H9 (cell line): ENCODE measurements at regions not wholly inside any gene's neighbourhood (a gene's known extent, or its start where the extent isn't known, plus 50 kb on each side); places are given as distances from the start of the nearest gene placed in this dataset.

Source experiments
- DNase-seq: peaks from one replicate; pipeline ENCODE4 v3.0.0-alpha.2; 2017
- H2AFZ ChIP-seq: one replicate; pipeline ENCODE4 v1.6.1; 2013; ENCODE audit warnings: mild to moderate bottlenecking, low read length, control low read depth, moderate library complexity
- H2AK5ac ChIP-seq: 2 replicates; pipeline ENCODE4 v1.6.1; 2013; ENCODE audit warnings: low read length, control low read depth, mixed read lengths; ENCODE audit not compliant: insufficient read length
- H2BK120ac ChIP-seq: one replicate; pipeline ENCODE4 v1.6.1; 2013; ENCODE audit warnings: low read depth, mild to moderate bottlenecking, low read length, control low read depth, inconsistent platforms; ENCODE audit not compliant: poor library complexity, severe bottlenecking
- H2BK12ac ChIP-seq: 2 replicates; pipeline ENCODE4 v1.6.1; 2013; ENCODE audit warnings: low read length, control low read depth, mixed read lengths, low read depth; ENCODE audit not compliant: insufficient read length
- H2BK15ac ChIP-seq: 2 replicates; pipeline ENCODE4 v1.6.1; 2013; ENCODE audit warnings: low read depth, low read length, control low read depth
- H2BK20ac ChIP-seq: one replicate; pipeline ENCODE4 v1.6.1; 2013; ENCODE audit warnings: low read depth, mild to moderate bottlenecking, low read length, control low read depth, inconsistent platforms; ENCODE audit not compliant: poor library complexity, severe bottlenecking
- H2BK5ac ChIP-seq: 2 replicates; pipeline ENCODE4 v1.6.1; 2013; ENCODE audit warnings: low read length, control low read depth, mixed read lengths; ENCODE audit not compliant: insufficient read length
- H3K14ac ChIP-seq: 2 replicates; pipeline ENCODE4 v1.6.1; 2013; ENCODE audit warnings: low read length, control low read depth; ENCODE audit not compliant: insufficient read depth
- H3K18ac ChIP-seq: 2 replicates; pipeline ENCODE4 v1.6.1; 2013; ENCODE audit warnings: low read depth, mild to moderate bottlenecking, mixed read lengths, low read length, control low read depth; ENCODE audit not compliant: insufficient read length
- H3K23ac ChIP-seq: 2 replicates; pipeline ENCODE4 v1.6.1; 2013; ENCODE audit warnings: low read length, control low read depth, mixed read lengths, low read depth; ENCODE audit not compliant: insufficient read length
- H3K23me2 ChIP-seq: 2 replicates; pipeline ENCODE4 v1.6.1; 2013; ENCODE audit warnings: low read depth, mild to moderate bottlenecking, mixed read lengths, low read length, control low read depth; ENCODE audit not compliant: insufficient read length, poor library complexity, severe bottlenecking
- H3K27ac ChIP-seq: 2 replicates; pipeline ENCODE4 v1.5.1; 2013; ENCODE audit warnings: low read length, control low read depth, mixed read lengths, low read depth; ENCODE audit not compliant: insufficient read length
- H3K27me3 ChIP-seq: 2 replicates; pipeline ENCODE4 v1.6.1; 2013; ENCODE audit warnings: low read length, control low read depth, inconsistent platforms; ENCODE audit not compliant: insufficient read depth
- H3K4ac ChIP-seq: 2 replicates; pipeline ENCODE4 v1.6.1; 2013; ENCODE audit warnings: low read depth, mild to moderate bottlenecking, control low read depth, inconsistent platforms, low read length, moderate library complexity
- H3K4me1 ChIP-seq: 2 replicates; pipeline ENCODE4 v1.6.1; 2013; ENCODE audit warnings: low read length, control low read depth, inconsistent platforms; ENCODE audit not compliant: insufficient read depth
- H3K4me2 ChIP-seq: 2 replicates; pipeline ENCODE4 v1.6.1; 2013; ENCODE audit warnings: low read length, control low read depth, mixed read lengths; ENCODE audit not compliant: insufficient read length, insufficient read depth
- H3K56ac ChIP-seq: 2 replicates; pipeline ENCODE4 v1.6.1; 2013; ENCODE audit warnings: low read depth, mild to moderate bottlenecking, mixed read lengths, low read length, control low read depth; ENCODE audit not compliant: insufficient read length
- H3K79me1 ChIP-seq: 2 replicates; pipeline ENCODE4 v1.6.1; 2013; ENCODE audit warnings: low read depth, mild to moderate bottlenecking, moderate library complexity, low read length, control low read depth, inconsistent platforms; ENCODE audit not compliant: insufficient read depth, poor library complexity, severe bottlenecking
- H3K79me2 ChIP-seq: 2 replicates; pipeline ENCODE4 v1.6.1; 2013; ENCODE audit warnings: low read length, control low read depth, inconsistent platforms; ENCODE audit not compliant: insufficient read depth
- H3K9ac ChIP-seq: 2 replicates; pipeline ENCODE4 v1.6.1; 2013; ENCODE audit warnings: low read length, control low read depth, mixed read lengths; ENCODE audit not compliant: insufficient read length; ENCODE audit errors: extremely low read depth
- H3K9me3 ChIP-seq: one replicate; pipeline ENCODE4 v1.6.1; 2013; ENCODE audit warnings: low read depth, low read length, inconsistent platforms; ENCODE audit not compliant: control insufficient read depth
- H3T11ph ChIP-seq: one replicate; pipeline ENCODE4 v1.6.1; 2013; ENCODE audit warnings: mild to moderate bottlenecking, low read length, control low read depth, inconsistent platforms
- H4K20me1 ChIP-seq: one replicate; pipeline ENCODE4 v1.6.1; 2013; ENCODE audit not compliant: control insufficient read depth, insufficient read length, insufficient read depth
- H4K5ac ChIP-seq: 2 replicates; pipeline ENCODE4 v1.6.1; 2013; ENCODE audit warnings: low read depth, mild to moderate bottlenecking, mixed read lengths, low read length, control low read depth; ENCODE audit not compliant: insufficient read length
- H4K8ac ChIP-seq: replicated peaks from 2 replicates; pipeline ENCODE4 v1.6.1; 2013; ENCODE audit warnings: low read length, control low read depth, mixed read lengths, low read depth; ENCODE audit not compliant: insufficient read length
- H4K91ac ChIP-seq: 2 replicates; pipeline ENCODE4 v1.6.1; 2013; ENCODE audit warnings: low read depth, mild to moderate bottlenecking, moderate library complexity, mixed read lengths, low read length, control low read depth; ENCODE audit not compliant: insufficient read length
- H3K27ac Mint-ChIP-seq, 3 experiments: 2 replicates in 2 of 3; 3 replicates in 1 of 3; pipeline ENCODE4 v1.8.0; 2020 to 2021; ENCODE audit warnings: mixed read lengths in 3 of 3, mild to moderate bottlenecking in 1 of 3, moderate library complexity in 1 of 3
- H3K27me3 Mint-ChIP-seq: 2 replicates; pipeline ENCODE4 v1.8.0; 2021; ENCODE audit warnings: low read depth, mild to moderate bottlenecking, moderate library complexity, mixed read lengths
- H3K36me3 Mint-ChIP-seq, 3 experiments: 2 replicates in 2 of 3; 3 replicates in 1 of 3; pipeline ENCODE4 v1.8.0; 2020 to 2021; ENCODE audit warnings: low read depth in 3 of 3, mixed read lengths in 3 of 3; ENCODE audit not compliant: insufficient read depth in 1 of 3
- H3K4me1 Mint-ChIP-seq, 2 experiments: 2 replicates each; pipeline ENCODE4 v1.8.0; 2020; ENCODE audit warnings: mixed read lengths in 2 of 2
- H3K4me3 Mint-ChIP-seq, 2 experiments: 2 replicates in 1 of 2; 3 replicates in 1 of 2; pipeline ENCODE4 v1.8.0; 2020 to 2021; ENCODE audit warnings: mild to moderate bottlenecking in 2 of 2, mixed read lengths in 2 of 2, moderate library complexity in 1 of 2
- H3K9me3 Mint-ChIP-seq, 2 experiments: 2 replicates in 1 of 2; 3 replicates in 1 of 2; pipeline ENCODE4 v1.8.0; 2020; ENCODE audit warnings: mild to moderate bottlenecking in 2 of 2, mixed read lengths in 2 of 2, moderate library complexity in 1 of 2
- WGBS: extraction: QIAGEN DNeasy Blood & Tissue Kit; methylation state at CpG from one replicate; pipeline ENCODE4 v1.1.7; 2013; ENCODE audit warnings: missing lambda C conversion rate, low lambda C conversion rate, mixed read lengths; ENCODE audit not compliant: insufficient read length; ENCODE audit errors: extremely low coverage; 5-methylcytosine and 5-hydroxymethylcytosine counted together
- TF ChIP-seq, protein P1 (sequence below): fragments of 200-600 bp; sonication (generic); conservative IDR thresholded peaks from 3 replicates; pipeline ENCODE4 v1.8.0; 2021; ENCODE audit warnings: antibody characterized with exemption, mild to moderate bottlenecking

DNA sequence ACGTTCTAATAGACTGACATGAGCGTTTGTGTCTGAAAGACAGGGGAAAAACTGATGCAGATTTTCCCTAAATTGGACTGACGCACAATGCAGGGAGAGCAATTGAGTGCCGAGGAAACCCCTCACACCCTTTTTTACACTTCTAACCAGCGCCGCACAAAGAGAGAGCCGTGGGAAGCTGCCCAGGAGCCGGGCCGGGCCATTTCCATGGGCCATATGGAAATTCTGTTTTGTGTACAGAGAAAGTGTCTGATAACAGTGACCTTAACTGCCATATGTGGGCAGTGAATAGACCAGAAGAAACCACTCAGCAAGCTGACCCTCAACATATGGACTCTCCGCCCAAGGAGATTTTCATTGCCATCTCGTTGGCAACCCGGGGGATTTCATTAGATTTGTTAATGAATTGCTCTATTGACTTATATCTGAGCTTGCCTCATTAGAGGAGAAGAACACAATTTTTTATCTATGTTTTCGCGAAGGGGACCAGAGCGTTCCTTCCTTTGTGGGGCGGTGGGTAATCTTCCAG lies 225.9 kb upstream of the IRX3 start:
- TF ChIP-seq, protein P1, sequence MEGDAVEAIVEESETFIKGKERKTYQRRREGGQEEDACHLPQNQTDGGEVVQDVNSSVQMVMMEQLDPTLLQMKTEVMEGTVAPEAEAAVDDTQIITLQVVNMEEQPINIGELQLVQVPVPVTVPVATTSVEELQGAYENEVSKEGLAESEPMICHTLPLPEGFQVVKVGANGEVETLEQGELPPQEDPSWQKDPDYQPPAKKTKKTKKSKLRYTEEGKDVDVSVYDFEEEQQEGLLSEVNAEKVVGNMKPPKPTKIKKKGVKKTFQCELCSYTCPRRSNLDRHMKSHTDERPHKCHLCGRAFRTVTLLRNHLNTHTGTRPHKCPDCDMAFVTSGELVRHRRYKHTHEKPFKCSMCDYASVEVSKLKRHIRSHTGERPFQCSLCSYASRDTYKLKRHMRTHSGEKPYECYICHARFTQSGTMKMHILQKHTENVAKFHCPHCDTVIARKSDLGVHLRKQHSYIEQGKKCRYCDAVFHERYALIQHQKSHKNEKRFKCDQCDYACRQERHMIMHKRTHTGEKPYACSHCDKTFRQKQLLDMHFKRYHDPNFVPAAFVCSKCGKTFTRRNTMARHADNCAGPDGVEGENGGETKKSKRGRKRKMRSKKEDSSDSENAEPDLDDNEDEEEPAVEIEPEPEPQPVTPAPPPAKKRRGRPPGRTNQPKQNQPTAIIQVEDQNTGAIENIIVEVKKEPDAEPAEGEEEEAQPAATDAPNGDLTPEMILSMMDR: no peak
- no peak overlapping the region for H2BK5ac ChIP-seq
- H4K20me1 ChIP-seq: no peaks in the 10 kb centered on the region
- H3K4me2 ChIP-seq: no peak overlapping the region
- no peak overlapping the region for H3K4ac ChIP-seq
- H3K4me1 Mint-ChIP-seq: peaks cover 36 to 43% of the 10 kb centered on the region in 2 experiments
- H3K27ac ChIP-seq: no peak overlapping the region
- no peak overlapping the region for H3K14ac ChIP-seq
- no peak for DNase-seq
- no peak overlapping the region for H2BK20ac ChIP-seq
- no peak overlapping the region for H3K4me3 Mint-ChIP-seq
- no peaks in the 10 kb centered on the region for H3K9me3 ChIP-seq
- H3K27me3 Mint-ChIP-seq: peaks cover 2% of the 10 kb centered on the region; the same call in 1 of the 2 replicates
- H3K18ac ChIP-seq: no peak overlapping the region
- no CpG with 5 or more reads among the region's 16 CpGs for WGBS
- no peak overlapping the region for H4K91ac ChIP-seq
- H3K9me3 Mint-ChIP-seq: no peaks in the 10 kb centered on the region
- no peak overlapping the region for H4K8ac ChIP-seq
- no peaks in the 10 kb centered on the region for H3K23me2 ChIP-seq
- H3K36me3 Mint-ChIP-seq: no peaks in the 10 kb centered on the region
- no peaks in the 10 kb centered on the region for H3K27me3 ChIP-seq
- H2BK12ac ChIP-seq: no peak overlapping the region
- peaks cover under 1% of the 10 kb centered on the region; the same call in 1 of the 2 replicates for H3K4me1 ChIP-seq
- H3K23ac ChIP-seq: no peak overlapping the region
- H3K27ac Mint-ChIP-seq: no peak overlapping the region
- no peak overlapping the region for H2BK15ac ChIP-seq
- H3K79me2 ChIP-seq: no peaks in the 10 kb centered on the region
- H3K79me1 ChIP-seq: no peaks in the 10 kb centered on the region
- H3T11ph ChIP-seq: no peak overlapping the region
- no peak overlapping the region for H2AK5ac ChIP-seq
- H2AFZ ChIP-seq: no peak overlapping the region
- no peak overlapping the region for H3K56ac ChIP-seq
- H4K5ac ChIP-seq: no peak overlapping the region
- H3K9ac ChIP-seq: no peak overlapping the region
- no peak overlapping the region for H2BK120ac ChIP-seq
